GM12878 (cell line): ENCODE measurements at regions not wholly inside any gene's neighbourhood (a gene's known extent, or its start where the extent isn't known, plus 50 kb on each side); places are given as distances from the start of the nearest gene placed in this dataset.

Experiments used
- ATAC-seq: fragments of 200-7000 bp; cut with Tn5 transposase; 3 replicates; pipeline ENCODE4 v1.9.1; 2020; ENCODE audit warnings: mild to moderate bottlenecking, moderate library complexity
- BruUV-seq: library from RNA; stranded (reverse); fragments of 400-500 nt; replicated peaks from 2 replicates; lab custom pipeline; 2021; lab: Mats Ljungman, UMichigan
- CTCF ChIA-PET: fragments of 300-600 bp; sonication (Branson Sonifier 250); formaldehyde crosslinking; extraction: SDS; loops from one replicate; lab custom pipeline; 2021; ENCODE audit warnings: inconsistent platforms; lab: Yijun Ruan, JAX
- POLR2A ChIA-PET: fragments of 350-600 bp; formaldehyde crosslinking; extraction: SDS; loops from one replicate; lab custom pipeline; 2021; ENCODE audit warnings: inconsistent platforms; lab: Charles Lee
- RAD21 ChIA-PET: fragments of 300-600 bp; sonication (Branson Sonifier 250); formaldehyde crosslinking; loops from one replicate; lab custom pipeline; 2023; ENCODE audit warnings: antibody characterized with exemption; ENCODE audit not compliant: unreplicated experiment; lab: Charles Lee
- SMC1A ChIA-PET: fragments of 300-600 bp; sonication (Branson Sonifier 250); formaldehyde crosslinking; loops from one replicate; lab custom pipeline; 2023; ENCODE audit not compliant: unreplicated experiment, uncharacterized antibody; lab: Charles Lee
- DNase-seq: peaks from one replicate; pipeline ENCODE4 v3.0.0-alpha.2; 2011; ENCODE audit warnings: low read depth, low spot score
- FAIRE-seq: peaks from 3 replicates; lab custom pipeline; 2011; peaks lifted over from hg19 to GRCh38; lab: Jason Lieb, UNC
- H2AFZ ChIP-seq: 2 replicates; pipeline ENCODE4 v1.6.0; 2011; ENCODE audit warnings: low read depth, low read length, control low read depth; ENCODE audit not compliant: control insufficient read depth
- H3K27ac ChIP-seq: 2 replicates; pipeline ENCODE4 v1.5.1; 2011; ENCODE audit warnings: control low read depth; ENCODE audit not compliant: control insufficient read depth, insufficient read depth
- H3K27me3 ChIP-seq, 2 experiments: replicated peaks in 1 of 2; 2 replicates each; pipeline versions ENCODE4 v1.6.0 to v1.6.1; 2011; ENCODE audit warnings: low read length in 1 of 2; ENCODE audit not compliant: control insufficient read depth in 2 of 2, insufficient read depth in 2 of 2
- H3K36me3 ChIP-seq, 2 experiments: 2 replicates each; pipeline ENCODE4 v1.5.1; 2011; ENCODE audit warnings: low read length in 1 of 2; ENCODE audit not compliant: control insufficient read depth in 2 of 2, insufficient read depth in 2 of 2
- H3K4me1 ChIP-seq: 2 replicates; pipeline ENCODE4 v1.6.1; 2011; ENCODE audit warnings: mild to moderate bottlenecking, low read length, moderate library complexity, mixed read lengths; ENCODE audit not compliant: control insufficient read depth, insufficient read depth
- H3K4me2 ChIP-seq: 2 replicates; pipeline ENCODE4 v1.6.0; 2011; ENCODE audit warnings: control low read depth; ENCODE audit not compliant: control insufficient read depth, insufficient read depth
- H3K4me3 ChIP-seq: fragments of 200-600 bp; sonication (generic); 2 replicates; pipeline ENCODE4 v1.5.1; 2016
- H3K79me2 ChIP-seq: 2 replicates; pipeline ENCODE4 v1.6.0; 2011; ENCODE audit warnings: low read length; ENCODE audit not compliant: control insufficient read depth, insufficient read depth
- H3K9ac ChIP-seq: 2 replicates; pipeline ENCODE4 v1.8.0; 2011; ENCODE audit warnings: low read length, control low read depth, mixed read lengths; ENCODE audit not compliant: control insufficient read depth, insufficient read depth
- H3K9me3 ChIP-seq: replicated peaks from 3 replicates; pipeline ENCODE4 v1.5.1; 2011; ENCODE audit warnings: mild to moderate bottlenecking, low read length; ENCODE audit not compliant: control insufficient read depth, insufficient read depth
- H4K20me1 ChIP-seq: 2 replicates; pipeline ENCODE4 v1.6.0; 2011; ENCODE audit not compliant: control insufficient read depth, insufficient read depth
- ATF7 ChIP-seq: fragments of 450-650 bp; IDR thresholded peaks from 2 replicates; pipeline ENCODE4 v1.6.1; 2016; ENCODE audit warnings: low read depth, mild to moderate bottlenecking
- BMI1 ChIP-seq: fragments of 450-650 bp; IDR thresholded peaks from 2 replicates; pipeline ENCODE4 v1.6.1; 2016; ENCODE audit warnings: mild to moderate bottlenecking, moderate library complexity, borderline replicate concordance
- CEBPB ChIP-seq, 2 experiments: fragments of 150-350 bp in 1 of 2; IDR thresholded peaks; 2 replicates each; pipeline ENCODE4 v1.6.1; 2012 to 2014; ENCODE audit warnings: low read depth in 2 of 2, low read length in 2 of 2, borderline replicate concordance in 1 of 2, inconsistent platforms in 1 of 2
- CHD4 ChIP-seq: fragments of 200-600 bp; sonication (generic); IDR thresholded peaks from 2 replicates; pipeline ENCODE4 v1.6.1; 2016; ENCODE audit warnings: mild to moderate bottlenecking
- EP300 ChIP-seq, 2 experiments: fragments of 150-350 bp in 1 of 2; IDR thresholded peaks; 2 replicates each; pipeline ENCODE4 v1.6.1; 2011 to 2012; ENCODE audit warnings: low read depth in 2 of 2, low read length in 2 of 2, borderline replicate concordance in 1 of 2, improper control_type of control experiment in 1 of 2, inconsistent platforms in 1 of 2; ENCODE audit not compliant: control insufficient read depth in 1 of 2
- HCFC1 ChIP-seq: fragments of 150-350 bp; IDR thresholded peaks from 2 replicates; pipeline ENCODE4 v1.6.1; 2014; ENCODE audit warnings: low read length
- HDAC6 ChIP-seq: fragments of 200-600 bp; sonication (generic); IDR thresholded peaks from one replicate; pipeline ENCODE4 v1.8.0; 2017; ENCODE audit warnings: antibody characterized with exemption; ENCODE audit not compliant: unreplicated experiment
- NFYB ChIP-seq: IDR thresholded peaks from 2 replicates; pipeline ENCODE4 v1.6.1; 2011; ENCODE audit warnings: low read depth, mild to moderate bottlenecking, low read length, improper control_type of control experiment, moderate library complexity; ENCODE audit not compliant: insufficient read depth
- TCF7 ChIP-seq: IDR thresholded peaks from 2 replicates; pipeline ENCODE4 v1.6.1; 2014; ENCODE audit warnings: antibody characterized with exemption, borderline replicate concordance
- YY1 ChIP-seq: IDR thresholded peaks from 2 replicates; pipeline ENCODE4 v1.6.1; 2011; ENCODE audit warnings: low read depth, mild to moderate bottlenecking, low read length
- ZSCAN29 ChIP-seq: fragments of 450-650 bp; IDR thresholded peaks from 2 replicates; pipeline ENCODE4 v1.6.1; 2017; ENCODE audit warnings: mild to moderate bottlenecking, moderate library complexity
- WGBS: methylation state at CpG from one replicate; pipeline ENCODE4 v1.1.6; 2016; ENCODE audit warnings: low lambda C conversion rate; ENCODE audit not compliant: insufficient replicate concordance, insufficient coverage; ENCODE audit errors: missing lambda C conversion rate; 5-methylcytosine and 5-hydroxymethylcytosine counted together
- in situ Hi-C: fragments of 300-500 bp; cut with MboI; formaldehyde crosslinking; loops from 9 replicates; pipeline ENCODE4 v1.14.3; 2018; ENCODE audit warnings: mixed read lengths
- intact Hi-C: fragments of 100-400 bp; cut with micrococcal nuclease; formaldehyde crosslinking; loops from one replicate; pipeline ENCODE4 v1.14.2; 2022; ENCODE audit not compliant: unreplicated experiment
- TF ChIP-seq, protein P1 (sequence below): fragments of 150-350 bp; IDR thresholded peaks from 2 replicates; pipeline ENCODE4 v1.6.1; 2016; ENCODE audit warnings: low read depth, low read length

DNA sequence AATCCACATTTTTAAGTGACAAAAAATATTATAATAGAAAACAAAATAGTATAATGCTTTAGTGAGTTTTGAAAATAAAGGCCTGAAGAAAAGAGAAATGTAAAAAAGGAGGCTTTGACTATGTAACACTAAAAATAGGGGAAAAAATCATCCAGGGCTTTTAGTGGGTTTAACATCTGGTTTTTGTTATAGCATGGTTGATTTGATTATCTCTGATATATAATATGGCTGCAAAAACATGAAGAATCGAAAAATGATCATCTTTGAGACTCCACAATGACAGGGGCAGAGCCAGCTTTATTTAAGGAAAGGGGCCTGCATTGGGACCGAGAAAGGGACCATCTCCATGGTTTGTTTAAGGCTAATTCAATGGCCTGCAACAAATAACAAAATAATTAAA lies 393.8 kb downstream of the PLK2 start:
- H2AFZ ChIP-seq, result no peak overlapping the region
- no peaks in the 10 kb centered on the region for H3K36me3 ChIP-seq
- no peak overlapping the region for H3K27ac ChIP-seq
- WGBS, result 16% methylated on average over 2 of the region's 2 CpGs
- ATAC-seq, result no peak
- FAIRE-seq, result no peak
- no peaks in the 10 kb centered on the region for H3K27me3 ChIP-seq
- CTCF ChIA-PET, result no interaction called here
- intact Hi-C loops, result no loop called here
- no TSS peak for BruUV-seq
- no peak for DNase-seq
- H3K4me3 ChIP-seq, result no peak overlapping the region
- POLR2A ChIA-PET, result no interaction called here
- H3K4me1 ChIP-seq, result no peaks in the 10 kb centered on the region
- H3K79me2 ChIP-seq, result no peaks in the 10 kb centered on the region
- no peaks in the 10 kb centered on the region for H4K20me1 ChIP-seq
- SMC1A ChIA-PET, result interaction anchor here (1.4 kb wide), 1 partner anchor 22 kb away, joined by 4 read pairs; no protein-coding TSS in a partner anchor
- RAD21 ChIA-PET, result no interaction called here
- H3K4me2 ChIP-seq, result no peak overlapping the region
- in situ Hi-C loops, result no loop called here
- TF ChIP-seq BMI1 (no peak), CEBPB (IDR thresholded peaks at IDR 0.05; ENCODE audit: borderline replicate concordance in 1 of 2, low read depth in 2 of 2, low read length in 2 of 2) (no peak), TCF7 (no peak), ZSCAN29 (no peak), YY1 (no peak), HDAC6 (no peak), ATF7 (no peak), CHD4 (no peak), NFYB (no peak), HCFC1 (no peak), EP300 (IDR thresholded peaks at IDR 0.05; ENCODE audit: borderline replicate concordance in 1 of 2, control insufficient read depth in 1 of 2, low read depth in 2 of 2, low read length in 2 of 2) (no peak)
- TF ChIP-seq, protein P1, sequence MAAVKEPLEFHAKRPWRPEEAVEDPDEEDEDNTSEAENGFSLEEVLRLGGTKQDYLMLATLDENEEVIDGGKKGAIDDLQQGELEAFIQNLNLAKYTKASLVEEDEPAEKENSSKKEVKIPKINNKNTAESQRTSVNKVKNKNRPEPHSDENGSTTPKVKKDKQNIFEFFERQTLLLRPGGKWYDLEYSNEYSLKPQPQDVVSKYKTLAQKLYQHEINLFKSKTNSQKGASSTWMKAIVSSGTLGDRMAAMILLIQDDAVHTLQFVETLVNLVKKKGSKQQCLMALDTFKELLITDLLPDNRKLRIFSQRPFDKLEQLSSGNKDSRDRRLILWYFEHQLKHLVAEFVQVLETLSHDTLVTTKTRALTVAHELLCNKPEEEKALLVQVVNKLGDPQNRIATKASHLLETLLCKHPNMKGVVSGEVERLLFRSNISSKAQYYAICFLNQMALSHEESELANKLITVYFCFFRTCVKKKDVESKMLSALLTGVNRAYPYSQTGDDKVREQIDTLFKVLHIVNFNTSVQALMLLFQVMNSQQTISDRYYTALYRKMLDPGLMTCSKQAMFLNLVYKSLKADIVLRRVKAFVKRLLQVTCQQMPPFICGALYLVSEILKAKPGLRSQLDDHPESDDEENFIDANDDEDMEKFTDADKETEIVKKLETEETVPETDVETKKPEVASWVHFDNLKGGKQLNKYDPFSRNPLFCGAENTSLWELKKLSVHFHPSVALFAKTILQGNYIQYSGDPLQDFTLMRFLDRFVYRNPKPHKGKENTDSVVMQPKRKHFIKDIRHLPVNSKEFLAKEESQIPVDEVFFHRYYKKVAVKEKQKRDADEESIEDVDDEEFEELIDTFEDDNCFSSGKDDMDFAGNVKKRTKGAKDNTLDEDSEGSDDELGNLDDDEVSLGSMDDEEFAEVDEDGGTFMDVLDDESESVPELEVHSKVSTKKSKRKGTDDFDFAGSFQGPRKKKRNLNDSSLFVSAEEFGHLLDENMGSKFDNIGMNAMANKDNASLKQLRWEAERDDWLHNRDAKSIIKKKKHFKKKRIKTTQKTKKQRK, result no peak
- TF ChIP-seq, all 136 proteins: peak for 0
- Histone ChIP-seq H3K9me3 (no peaks in the 10 kb centered on the region; the same call in 2 of the 3 replicates), H3K9ac (no peak overlapping the region)
